ENCODE measurements at regions not wholly inside any gene's neighbourhood (a gene's known extent, or its start where the extent isn't known, plus 50 kb on each side); places are given as distances from the start of the nearest gene placed in this dataset.

- H3K9ac ChIP-seq (replicated peaks in 1 of 4; ENCODE audit: extremely low read depth in 1 of 4, low read depth in 3 of 4, low read length in 3 of 4): no peak overlapping the region
- H3K56ac ChIP-seq (replicated peaks; ENCODE audit: insufficient read length, low read depth, low read length): no peak overlapping the region
- TF ChIP-seq TEAD4 (IDR thresholded peaks at IDR 0.05; ENCODE audit: low read depth, low read length) (0 out of 2 replicates have a peak, but pooled peaks have one; percentile 26), RAD21 (IDR thresholded peaks at IDR 0.05 in 1 of 2, conservative IDR thresholded peaks at IDR 0.05 in 1 of 2; ENCODE audit: low read depth in 2 of 2, low read length in 2 of 2) (peak; percentile 97 to 98), SP4 (IDR thresholded peaks at IDR 0.05; ENCODE audit: low read length) (no peak), CTCF (IDR thresholded peaks at IDR 0.05; ENCODE audit: control extremely low read depth in 1 of 3, insufficient read depth in 1 of 3, low read depth in 1 of 3, low read length in 3 of 3) (peak; percentile 78 to 95 (median 82))
- H3K27me3 ChIP-seq (replicated peaks in 1 of 4; ENCODE audit: control insufficient read depth in 3 of 4, extremely low read depth in 1 of 4, insufficient read depth in 3 of 4, low read length in 3 of 4): no peaks in the 10 kb centered on the region
- H3K4me3 ChIP-seq (ENCODE audit: extremely low read depth in 1 of 4, insufficient read depth in 2 of 4, low read depth in 3 of 4, low read length in 4 of 4): no peak overlapping the region
- H3K27ac ChIP-seq (ENCODE audit: low read depth, low read length): no peak overlapping the region
- no peaks in the 10 kb centered on the region for H3K9me3 ChIP-seq (ENCODE audit: insufficient read depth in 2 of 2, low read depth in 1 of 2, low read length in 1 of 2)
- FAIRE-seq (peak; percentile 89), DNase-seq (ENCODE audit: low read depth in 1 of 2, low spot score in 2 of 2) (peak; percentile 59 to 61)
- H2AFZ ChIP-seq (ENCODE audit: low read length): peak overlapping the region; percentile 72; the same call in 1 of the 2 replicates
- 39% methylated on average over 9 of the region's 9 CpGs; no CpG with 5 or more reads in 1 of the 2 experiments for WGBS, 2 experiments (ENCODE audit: extremely low coverage in 1 of 2, insufficient coverage in 1 of 2, insufficient read length in 1 of 2, insufficient replicate concordance in 2 of 2, low coverage in 1 of 2, low lambda C conversion rate in 2 of 2, missing lambda C conversion rate in 1 of 2)
- no peak overlapping the region; a peak in 1 of 4 replicates for H3K4me2 ChIP-seq (ENCODE audit: insufficient read depth in 1 of 2, low read depth in 2 of 2, low read length in 2 of 2)
- no peak overlapping the region for H4K91ac ChIP-seq (replicated peaks; ENCODE audit: insufficient read length, low read length)
- ChIA-PET POLR2A (ENCODE audit: partially characterized antibody) (no interaction called here), CTCF (ENCODE audit: partially characterized antibody) (interaction anchor here (0.6 to 2.8 kb wide), 51 partner anchors 9 to 1307 kb away, joined by 3 to 23 read pairs (median 4); no protein-coding TSS in a partner anchor)
- H3K79me2 ChIP-seq (ENCODE audit: control insufficient read depth in 1 of 2, insufficient read depth in 2 of 2, low read length in 2 of 2): no peaks in the 10 kb centered on the region
- no peak overlapping the region for H2BK12ac ChIP-seq (ENCODE audit: low read depth, low read length)
- H3K79me1 ChIP-seq (ENCODE audit: low read depth, low read length): no peaks in the 10 kb centered on the region
- no peak overlapping the region for H2BK120ac ChIP-seq (replicated peaks; ENCODE audit: low read depth, low read length)
- no peak overlapping the region for H3K23ac ChIP-seq (ENCODE audit: insufficient read length)
- H4K20me1 ChIP-seq (replicated peaks in 1 of 2; ENCODE audit: control insufficient read depth in 1 of 2, insufficient read depth in 2 of 2, low read length in 2 of 2): no peaks in the 10 kb centered on the region
- H4K8ac ChIP-seq (ENCODE audit: extremely low read depth, insufficient read depth, low read length): no peak overlapping the region
- H2AK5ac ChIP-seq (ENCODE audit: low read depth, low read length): no peak overlapping the region
- H3K4ac ChIP-seq (replicated peaks; ENCODE audit: insufficient read length, low read depth, low read length): no peak overlapping the region
- no peak overlapping the region for H3K18ac ChIP-seq (ENCODE audit: extremely low read depth, low read length)
- H3K36me3 ChIP-seq (ENCODE audit: control insufficient read depth in 2 of 4, insufficient read depth in 4 of 4, low read length in 3 of 4): no peaks in the 10 kb centered on the region; a peak in 1 of 8 replicates
- no peak overlapping the region for H4K5ac ChIP-seq (ENCODE audit: insufficient read length, low read depth, low read length)
- H2BK5ac ChIP-seq (ENCODE audit: low read depth, low read length): no peak overlapping the region
- no peak overlapping the region for H3K14ac ChIP-seq (ENCODE audit: insufficient read length)
- no peak overlapping the region for H2BK15ac ChIP-seq (ENCODE audit: low read length)
- H3K23me2 ChIP-seq (ENCODE audit: low read depth, low read length): no peaks in the 10 kb centered on the region
- no peak overlapping the region for H2BK20ac ChIP-seq (ENCODE audit: low read length)
- H3K4me1 ChIP-seq (replicated peaks in 1 of 4; ENCODE audit: control insufficient read depth in 3 of 4, insufficient read depth in 4 of 4, low read length in 3 of 4): peaks cover 0 to 5% (median 0%) of the 10 kb centered on the region in 4 experiments; a peak in 2 of 7 replicates
These were observed 207.9 kb upstream of the C1orf87 start for GRCh38 chr1:60281360-60281932.
